GM18499 (cell line): ENCODE measurements at regions not wholly inside any gene's neighbourhood (a gene's known extent, or its start where the extent isn't known, plus 50 kb on each side); places are given as distances from the start of the nearest gene placed in this dataset.

Experiments used
- ATAC-seq: cut with Tn5 transposase; IDR thresholded peaks from one replicate; pipeline ENCODE4 v1.9.1; 2021; ENCODE audit warnings: moderate number of reproducible peaks; ENCODE audit not compliant: insufficient read depth, unreplicated experiment

GRCh38 chr12:76135456-76135855, 51.0 kb upstream of the NAP1L1 start:
- ATAC-seq = no peak
